Retina (tissue), 1 donor: ENCODE measurements at regions not wholly inside any gene's neighbourhood (a gene's known extent, or its start where the extent isn't known, plus 50 kb on each side); places are given as distances from the start of the nearest gene placed in this dataset.
A peak's percentile ranks its signal among the peaks of the same experiment; 100 is the strongest.

Experiments
- DNase-seq: peaks from one replicate; pipeline ENCODE4 v3.0.0-alpha.2; 2016

DNA sequence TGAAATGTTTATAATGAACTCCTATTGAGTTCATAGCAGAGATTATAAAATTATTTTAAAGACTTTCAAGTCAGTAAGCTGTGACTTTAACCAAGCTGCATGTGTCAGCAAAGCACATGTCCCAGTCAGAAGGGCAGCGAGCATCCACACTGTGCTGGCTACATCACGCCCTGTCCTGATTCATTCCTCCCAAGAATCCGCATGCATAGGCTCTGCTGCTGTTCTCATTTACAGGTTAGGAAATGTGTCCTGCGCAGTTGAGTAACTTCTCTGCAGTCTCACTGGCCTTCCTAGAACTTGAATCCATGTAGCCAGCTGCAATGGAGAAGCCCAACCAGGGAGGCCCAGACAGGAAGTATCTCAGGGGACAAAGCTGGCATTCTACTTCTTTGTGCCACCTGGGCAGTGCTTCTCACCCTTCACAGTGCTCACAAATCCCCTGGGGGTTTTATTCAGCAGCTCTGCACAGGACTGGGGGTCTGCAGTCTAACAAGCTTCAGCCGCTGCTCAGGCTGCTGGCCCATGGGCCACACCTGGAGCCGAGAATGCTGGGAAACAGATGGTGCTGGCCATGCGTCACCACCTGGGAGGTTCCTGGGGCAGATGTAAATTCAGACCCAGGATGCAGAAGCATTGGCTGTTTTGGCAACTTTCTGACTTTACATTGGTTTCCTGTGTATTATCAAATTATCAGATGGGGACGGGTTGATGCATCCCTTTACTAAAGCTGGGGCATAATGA lies 192.8 kb upstream of the GDF10 start:
- DNase-seq = no peak

DNA sequence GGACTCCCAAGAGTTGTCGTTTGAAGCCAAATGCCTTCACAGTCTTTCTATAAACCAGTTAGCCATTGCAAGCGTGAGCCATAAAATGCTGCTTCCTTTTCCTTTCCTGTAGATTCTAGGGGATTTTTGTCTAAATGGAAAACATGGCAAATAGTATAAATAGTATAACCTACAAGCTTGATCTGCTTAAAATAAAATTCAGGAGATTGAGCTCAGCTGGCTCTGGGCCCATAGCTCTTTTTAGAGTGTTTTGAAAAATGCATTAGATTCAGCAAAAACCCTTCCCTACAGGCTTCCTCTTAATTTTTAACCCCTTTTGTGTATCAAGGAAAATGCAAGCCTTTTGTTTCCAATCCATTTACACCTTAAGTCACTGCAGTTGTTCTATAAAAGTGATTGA lies 190.1 kb upstream of the GDF10 start:
- DNase-seq = no peak

DNA sequence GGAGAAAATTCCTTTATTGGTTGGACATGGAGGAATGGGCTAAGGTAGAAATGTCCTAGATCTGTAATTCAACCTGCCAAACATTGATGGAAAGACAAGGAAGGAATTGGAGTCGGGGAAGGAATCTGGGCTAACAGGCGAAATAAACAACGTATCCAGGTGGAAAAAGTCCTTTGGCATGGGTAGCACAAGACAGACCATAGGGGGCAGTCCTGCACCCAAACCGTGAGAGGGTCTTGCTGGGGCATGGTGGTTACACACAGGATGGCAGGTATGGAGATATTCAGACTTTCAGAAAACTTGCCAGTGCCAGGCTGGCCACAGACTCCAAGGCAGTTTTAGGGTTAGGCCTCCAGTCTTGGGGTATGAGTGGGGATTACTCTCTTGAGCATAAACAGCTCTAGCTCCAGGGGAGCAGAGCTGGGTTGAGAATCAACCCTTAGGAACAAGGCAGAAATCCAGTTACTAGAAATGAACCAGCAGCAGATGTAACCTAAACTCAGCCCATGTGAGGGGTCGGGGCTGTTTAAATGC lies 188.6 kb upstream of the GDF10 start:
- no peak for DNase-seq

DNA sequence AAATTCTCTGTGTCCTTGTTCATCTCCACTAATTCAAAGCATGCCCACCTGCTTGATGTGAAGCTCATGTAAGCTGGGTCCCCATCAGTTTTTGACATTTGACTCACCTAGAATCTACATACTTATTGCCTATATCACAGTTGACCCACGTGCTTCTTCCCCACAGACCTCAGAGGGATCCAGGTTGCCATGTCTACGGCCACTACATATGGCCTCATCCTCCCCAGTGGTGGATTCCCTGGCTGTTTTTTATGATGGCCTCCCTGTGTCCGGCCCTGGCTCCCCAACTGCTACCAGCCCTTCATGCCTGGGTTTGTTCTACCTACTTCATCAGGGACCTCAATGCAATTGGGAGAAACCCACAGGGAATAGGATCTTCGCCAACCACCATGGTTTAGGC lies 187.4 kb upstream of the GDF10 start:
- no peak for DNase-seq

DNA sequence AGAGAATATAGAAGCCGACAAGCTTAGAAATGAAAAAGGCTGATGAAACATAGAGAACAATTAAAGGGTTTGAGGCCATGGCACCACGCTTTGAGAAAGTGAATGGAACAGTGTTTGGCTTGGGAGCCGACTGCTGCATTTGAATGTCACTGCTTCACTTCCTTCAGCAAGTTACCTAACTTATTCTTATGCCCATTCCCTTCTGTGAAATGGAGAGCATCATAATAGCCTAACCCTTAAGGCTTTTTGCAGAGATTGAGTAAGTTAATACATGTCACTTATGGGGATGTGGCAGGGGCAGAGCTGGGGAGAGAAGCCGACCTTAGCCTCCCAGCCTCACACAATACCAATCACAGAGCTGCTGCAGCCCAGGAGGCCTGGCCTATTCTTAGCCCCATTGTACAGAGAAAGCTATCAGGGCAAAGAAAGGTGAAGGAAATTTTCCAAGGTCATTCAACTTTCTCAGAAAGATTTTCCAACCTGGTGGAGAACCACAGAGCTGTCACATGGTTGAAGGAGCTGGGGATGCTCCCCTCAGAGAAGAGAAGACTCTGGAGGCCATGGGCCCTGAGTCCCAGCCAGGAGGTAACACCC lies 186.0 kb upstream of the GDF10 start:
- DNase-seq = no peak

DNA sequence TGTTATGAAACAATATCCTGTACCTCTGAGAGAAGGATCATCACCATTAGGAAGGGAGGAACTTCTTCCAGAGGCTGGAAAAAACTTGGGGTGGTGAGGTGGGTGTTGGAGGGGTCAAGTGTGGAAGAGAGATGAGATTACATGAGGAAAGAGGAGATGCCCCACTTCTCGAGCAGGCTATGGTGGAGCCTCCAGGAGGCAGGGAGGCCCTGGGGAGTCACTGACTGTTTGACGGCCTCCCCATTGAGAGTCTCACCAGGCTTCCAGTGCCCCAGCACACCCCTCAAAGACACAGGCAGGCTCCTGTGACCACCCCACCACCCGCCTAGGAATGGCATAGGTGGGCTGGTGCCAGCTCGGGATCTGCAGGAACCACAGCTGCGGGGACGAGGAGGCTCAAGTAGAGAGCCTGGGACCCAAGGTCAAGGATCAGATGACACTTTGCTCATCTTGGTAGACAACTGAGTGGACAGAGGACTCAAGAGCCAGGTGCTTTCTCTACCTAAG lies 185.3 kb upstream of the GDF10 start:
- no peak for DNase-seq

DNA sequence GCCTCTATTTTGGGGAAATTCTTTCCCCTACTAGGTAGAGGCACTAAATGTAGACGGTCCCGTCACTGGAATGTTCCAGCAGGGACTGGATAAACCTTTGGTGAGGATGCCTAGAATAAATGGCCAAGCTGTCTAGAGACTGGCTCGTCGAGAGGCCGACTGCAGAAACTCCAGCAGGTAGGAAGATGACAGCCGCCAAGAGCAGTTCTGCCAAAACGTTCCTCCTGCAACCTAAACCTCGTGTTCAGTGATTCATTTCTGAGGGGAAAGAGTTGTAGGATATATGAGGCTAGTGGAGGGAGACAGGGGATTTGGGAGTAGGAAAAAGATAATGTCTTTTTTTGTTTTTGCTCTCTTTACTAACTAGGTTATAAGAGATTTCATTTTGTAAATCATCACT lies 184.7 kb upstream of the GDF10 start:
- DNase-seq = no peak

DNA sequence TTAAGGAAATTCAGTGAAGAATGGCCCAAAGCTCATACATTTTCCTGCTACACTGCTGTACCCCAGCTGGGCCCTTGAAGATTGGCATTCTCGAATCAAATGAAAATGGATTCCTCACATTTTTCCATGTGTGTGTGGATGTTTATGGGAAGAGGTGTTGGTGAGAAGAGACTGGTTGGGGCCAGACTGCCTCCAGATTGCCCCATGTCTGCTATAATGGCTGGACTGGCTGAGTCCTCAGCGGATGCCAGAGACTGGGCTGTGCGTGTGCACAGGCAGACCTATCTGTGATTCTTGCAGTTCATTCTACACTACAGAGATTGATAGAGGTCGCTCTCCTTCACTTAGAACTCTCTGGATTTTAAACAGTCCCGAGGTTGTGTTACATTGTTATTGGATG lies 183.6 kb upstream of the GDF10 start:
- no peak for DNase-seq

DNA sequence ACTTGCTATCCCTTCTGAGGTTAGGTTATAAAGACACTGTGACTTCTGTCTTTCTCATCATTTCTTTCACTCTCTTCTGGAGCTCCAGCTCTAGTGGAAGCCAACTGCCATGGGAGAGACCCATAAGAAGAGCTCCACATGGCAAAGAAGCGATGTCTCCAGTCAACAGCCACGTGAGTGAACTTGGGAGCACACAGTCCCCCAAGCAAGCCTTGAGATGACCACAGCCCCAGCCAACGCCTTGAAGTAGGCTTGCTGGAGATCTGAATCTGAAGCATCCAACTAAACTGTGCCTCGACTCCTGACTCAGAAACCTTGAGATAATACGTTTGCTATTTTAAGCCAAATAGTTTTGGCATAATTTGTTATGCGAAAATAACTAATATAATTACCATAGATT lies 181.7 kb upstream of the GDF10 start:
- DNase-seq = no peak

DNA sequence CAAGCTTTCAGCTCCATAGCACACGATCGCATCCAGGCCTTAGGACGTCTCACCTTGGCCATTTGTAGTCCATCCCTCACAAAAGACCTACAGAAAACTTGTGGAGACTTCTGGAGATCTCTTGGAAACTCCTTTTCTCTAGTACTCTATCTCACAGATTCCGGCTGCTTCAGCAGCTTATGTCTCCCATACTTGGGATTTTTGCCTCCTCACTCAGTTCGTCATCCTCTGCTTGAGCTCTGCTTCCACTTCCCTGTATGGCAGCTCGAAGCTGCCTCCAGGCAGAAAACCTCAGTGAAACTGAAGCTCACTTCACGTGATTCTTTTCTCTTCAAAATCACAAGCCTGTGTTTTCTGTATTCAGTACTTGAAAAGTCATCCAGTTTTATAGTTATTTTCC lies 178.7 kb upstream of the GDF10 start:
- DNase-seq = no peak

DNA sequence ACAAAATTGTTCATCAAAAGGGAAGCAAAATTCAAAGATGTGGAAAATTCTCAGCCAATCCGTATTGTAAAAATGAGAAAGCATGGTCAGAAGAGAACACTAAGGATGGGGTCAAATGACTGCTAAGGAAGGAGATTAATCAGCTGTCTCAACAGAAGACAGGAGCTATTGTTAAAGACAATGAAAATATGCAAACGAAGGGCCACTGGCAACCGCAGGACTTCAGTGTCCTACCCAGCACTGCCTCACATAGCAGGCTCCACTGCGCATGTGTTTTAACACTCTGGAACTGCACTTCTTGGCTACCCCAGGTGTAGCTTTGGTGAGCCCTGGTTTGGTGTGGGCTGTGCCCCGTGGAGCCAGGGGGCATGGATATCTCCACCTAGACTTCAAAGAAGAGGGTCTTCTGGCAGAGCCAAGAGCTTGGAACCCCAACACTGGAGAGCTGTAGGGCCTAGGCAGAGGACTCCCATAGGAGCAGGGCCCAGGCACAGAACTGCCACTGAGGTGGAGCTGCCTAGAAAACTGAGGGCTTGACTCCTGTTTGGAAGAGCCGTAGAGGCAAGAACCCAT lies 176.2 kb upstream of the GDF10 start:
- no peak for DNase-seq

DNA sequence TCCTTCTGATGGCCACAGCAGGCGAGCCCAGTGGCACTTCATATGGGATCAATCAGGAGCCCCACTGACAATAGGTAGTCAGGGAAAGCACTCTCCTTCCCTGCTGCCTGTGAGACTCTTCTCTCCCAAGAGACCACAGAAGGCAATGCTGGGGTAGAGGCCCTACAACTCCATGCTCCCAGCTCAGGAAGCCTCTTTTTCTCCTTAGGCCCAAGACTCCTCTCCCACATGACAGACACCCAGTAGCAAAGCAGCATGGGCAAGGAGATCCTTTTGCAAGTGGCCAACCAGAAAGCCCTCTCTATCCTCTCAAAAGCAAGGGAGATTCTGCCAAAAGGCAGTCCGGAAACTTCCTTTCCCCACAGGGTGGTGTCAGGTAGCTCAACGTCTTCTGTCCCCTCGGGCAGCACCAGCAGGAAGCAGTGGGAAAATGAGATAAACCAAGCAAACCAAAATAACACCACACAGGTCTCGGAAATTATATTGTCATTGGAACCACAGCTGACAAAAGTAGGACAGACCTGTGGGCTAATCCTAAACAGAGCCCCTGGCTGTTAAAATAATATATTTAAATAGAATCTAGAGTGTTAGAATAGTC lies 172.7 kb upstream of the GDF10 start:
- no peak for DNase-seq

DNA sequence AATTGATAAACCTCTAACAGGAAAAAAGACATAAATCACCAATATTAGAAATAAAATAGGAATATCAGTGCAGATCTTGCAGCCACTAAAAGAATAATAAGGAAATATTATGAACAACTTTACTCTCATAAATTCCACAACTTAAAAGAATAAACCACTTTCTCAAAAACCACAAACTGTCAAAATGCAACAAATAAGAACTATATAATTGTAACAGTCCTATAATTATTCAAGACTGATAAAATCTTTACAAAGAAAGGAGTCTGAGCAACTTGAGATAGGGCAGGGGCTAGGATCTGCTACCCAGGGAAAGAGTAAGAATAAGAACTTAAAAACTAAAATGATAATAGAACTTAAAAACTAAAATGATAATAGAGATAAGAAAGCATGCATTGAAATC lies 169.5 kb upstream of the GDF10 start:
- DNase-seq = no peak

DNA sequence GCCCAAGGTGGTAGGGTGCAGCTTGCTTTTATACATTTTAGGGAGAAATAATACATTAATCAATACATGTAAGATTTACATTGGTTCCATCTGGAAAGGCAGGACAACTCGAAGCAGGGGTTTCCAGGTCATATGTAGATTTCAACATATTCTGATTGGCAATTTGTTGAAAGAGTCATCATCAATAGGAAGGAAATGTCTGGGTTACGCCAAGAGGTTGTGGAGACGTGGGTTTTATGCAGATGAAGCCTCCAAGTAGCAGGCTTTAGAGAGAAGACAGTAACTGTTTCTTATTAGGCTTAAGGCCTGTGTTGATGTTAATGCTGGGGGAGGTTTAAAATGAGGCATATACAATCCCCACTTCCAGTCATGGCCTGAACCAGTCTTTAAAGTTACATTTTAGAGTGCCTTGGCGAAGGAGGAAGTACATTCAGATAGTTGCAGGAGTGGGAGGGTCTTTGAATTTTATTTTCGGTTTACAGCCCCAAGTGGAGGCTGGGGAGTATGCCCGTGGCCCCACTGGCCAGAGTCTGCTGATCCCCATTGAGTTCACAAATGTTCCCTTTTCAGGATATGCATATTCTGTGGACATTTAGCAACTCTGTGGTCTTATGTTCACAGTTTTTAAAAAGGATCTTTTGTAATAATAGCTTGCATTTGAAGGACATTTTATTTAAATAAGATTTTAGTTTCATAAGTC lies 166.0 kb upstream of the GDF10 start:
- DNase-seq = no peak

DNA sequence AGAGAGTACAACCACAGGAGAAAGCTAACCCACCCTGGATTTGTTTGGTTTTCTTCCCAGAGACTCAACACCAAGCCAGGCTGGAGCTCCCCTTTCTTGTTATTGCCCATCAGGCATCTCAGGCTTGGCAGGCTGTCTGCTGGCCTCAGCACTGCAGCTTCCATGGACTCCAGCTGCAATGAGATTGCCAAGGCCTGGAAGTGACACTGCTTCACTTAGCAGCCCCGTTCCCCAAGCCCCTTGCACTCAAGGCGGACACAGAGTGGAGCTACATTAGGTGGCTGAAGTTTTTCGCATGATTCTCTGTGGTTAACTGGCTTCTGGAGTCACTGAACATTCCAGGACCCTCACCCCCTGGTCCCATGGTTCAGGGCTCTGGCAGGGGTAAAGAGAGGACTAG lies 163.1 kb upstream of the GDF10 start:
- DNase-seq = no peak

DNA sequence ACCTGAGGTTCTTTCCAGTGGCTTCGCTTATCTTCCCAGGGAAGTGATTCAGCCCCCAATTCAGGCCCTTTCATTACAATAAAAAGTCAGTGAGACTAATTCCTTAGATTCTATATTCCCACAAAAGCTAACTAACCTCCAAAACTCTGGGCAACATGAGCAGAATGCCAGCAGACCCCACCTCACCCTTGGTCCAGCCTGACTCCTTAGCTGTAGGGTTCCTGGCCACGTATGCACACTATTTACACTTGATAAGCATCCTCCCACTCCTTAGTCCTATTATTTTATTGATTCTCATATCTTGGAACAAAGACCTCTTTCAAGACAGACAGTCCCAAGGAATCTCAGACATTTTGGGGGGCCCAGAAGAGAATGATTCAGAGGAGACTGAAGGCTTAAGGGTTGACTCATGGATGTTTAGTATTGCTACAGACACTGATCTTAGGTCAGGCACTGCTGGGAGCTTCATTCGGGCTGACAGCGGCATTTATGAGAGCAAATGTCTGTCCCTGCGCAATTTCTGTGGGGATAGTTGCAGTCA lies 162.6 kb upstream of the GDF10 start:
- no peak for DNase-seq

DNA sequence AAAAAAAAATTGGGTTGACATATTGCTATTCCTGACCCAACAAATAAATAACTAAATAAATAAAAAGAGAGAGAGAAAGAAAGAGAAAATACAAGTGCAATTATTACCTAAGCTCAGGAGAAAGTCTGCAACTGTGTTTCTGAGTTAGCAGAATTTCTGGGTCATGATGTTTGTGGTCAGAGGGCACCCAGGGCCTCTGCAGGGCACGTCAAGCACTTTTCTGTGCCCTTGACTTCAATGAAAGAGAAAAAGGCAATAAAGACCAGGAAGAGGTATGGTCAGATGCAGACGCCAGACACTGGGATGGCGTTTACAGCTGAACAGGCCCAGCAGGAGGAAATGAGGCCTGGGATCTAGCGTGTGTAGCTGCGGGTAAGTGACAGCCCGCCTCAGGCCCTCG lies 160.9 kb upstream of the GDF10 start:
- DNase-seq = peak; percentile 29

DNA sequence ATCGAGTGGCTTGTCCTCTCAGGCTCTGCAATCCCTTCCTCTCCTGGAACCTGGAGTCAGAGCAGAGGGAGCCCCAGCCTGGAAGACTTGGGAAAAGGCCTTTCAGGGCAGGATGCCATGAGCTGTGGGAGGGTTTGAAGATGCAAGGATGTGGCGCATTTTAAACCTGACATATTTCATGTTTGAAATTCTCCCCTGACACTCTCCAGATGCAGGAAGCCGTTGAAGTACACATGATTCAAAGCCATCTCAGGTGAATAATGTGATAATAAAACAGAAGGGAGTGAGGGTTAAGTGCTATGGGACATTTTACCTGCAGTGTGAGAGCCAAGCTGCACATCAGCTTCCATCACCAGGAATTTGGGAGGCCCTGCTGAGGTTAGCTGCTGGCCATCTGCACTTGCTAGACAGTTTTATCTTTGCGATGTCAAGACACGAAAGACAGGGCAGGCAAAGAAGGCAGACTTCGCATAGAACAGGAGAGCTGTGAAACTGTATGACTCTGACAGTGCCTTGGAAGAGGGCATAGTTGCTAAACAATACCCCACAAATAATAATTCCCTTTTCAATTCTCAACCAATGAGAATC lies 159.1 kb upstream of the GDF10 start:
- DNase-seq = no peak

DNA sequence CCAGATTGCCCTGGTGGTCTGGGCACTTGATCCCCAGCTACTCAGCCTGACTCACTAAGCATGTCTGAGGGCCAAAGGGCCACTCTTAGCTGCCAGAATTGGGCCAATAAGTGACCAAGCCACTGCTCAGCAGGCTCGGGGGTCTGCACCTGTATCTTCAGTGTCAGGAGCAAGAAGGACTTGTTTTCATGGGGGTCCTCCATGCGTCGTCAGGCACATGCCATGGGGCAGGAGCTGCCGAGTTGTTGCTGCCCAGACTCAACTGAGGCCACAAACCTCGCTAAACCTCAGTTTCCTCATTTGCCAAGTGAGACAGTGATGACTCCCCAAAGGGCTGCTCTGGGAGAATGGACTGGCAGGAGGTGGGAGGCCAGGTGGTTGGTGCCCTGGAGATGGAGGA lies 158.6 kb upstream of the GDF10 start:
- no peak for DNase-seq

DNA sequence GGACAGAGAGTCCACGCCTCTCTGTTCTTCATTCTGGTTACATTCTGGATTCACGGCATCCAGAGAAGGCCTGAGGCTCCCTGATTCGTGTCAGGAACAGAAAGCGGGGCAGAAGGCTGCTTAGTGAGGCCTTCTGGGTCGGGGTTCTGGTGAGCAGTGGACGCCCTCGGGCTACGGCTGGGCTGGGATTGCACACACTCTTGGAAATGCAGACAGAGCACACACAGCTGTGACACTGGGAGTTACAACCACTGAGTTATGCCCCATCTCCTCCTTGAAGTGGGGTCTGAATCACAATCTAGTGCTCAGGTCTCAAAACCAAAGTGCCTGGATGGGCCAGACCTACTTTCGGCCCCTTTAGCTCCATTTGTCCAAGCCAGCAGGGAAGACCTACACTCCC lies 156.9 kb upstream of the GDF10 start:
- no peak for DNase-seq

DNA sequence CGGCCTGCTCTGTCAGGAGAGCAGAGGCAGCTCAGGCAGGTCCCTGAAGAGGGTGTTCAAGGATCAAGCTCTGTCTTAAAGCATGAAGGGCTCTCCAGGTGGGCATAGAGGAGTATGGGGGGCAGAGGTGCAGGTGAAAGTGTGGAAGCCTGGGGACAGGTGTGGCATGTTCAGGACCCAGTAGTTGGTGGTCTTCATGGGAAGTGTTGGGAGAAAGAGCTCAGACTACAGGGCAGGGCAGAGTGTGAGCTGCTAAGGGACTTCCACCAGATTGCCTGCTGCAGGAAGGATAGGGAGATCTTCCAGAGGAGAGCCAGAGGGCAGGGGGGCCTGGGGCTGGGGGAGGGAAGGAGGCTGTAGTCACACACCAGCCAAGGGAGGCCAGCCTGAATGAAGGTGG lies 156.5 kb upstream of the GDF10 start:
- no peak for DNase-seq

DNA sequence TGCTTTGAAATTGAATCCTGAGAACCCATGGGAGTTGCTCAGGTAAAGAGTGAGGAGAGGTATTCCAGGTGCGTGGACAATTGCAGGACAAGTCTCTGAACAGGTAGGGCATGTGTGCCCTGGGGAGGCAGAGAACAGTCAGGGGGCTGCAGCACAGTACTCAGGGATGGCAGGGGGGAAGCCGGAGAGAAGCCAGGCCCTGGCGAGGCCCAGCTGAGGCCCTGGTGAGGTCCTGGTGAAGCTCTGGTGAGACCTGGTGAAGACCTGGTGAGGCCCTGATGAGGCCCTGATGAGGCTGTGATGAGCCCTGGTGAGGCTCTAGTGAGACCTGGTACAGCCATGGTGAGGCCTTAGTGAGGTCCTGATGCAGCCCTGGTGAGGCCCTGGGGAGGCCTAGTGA lies 155.5 kb upstream of the GDF10 start:
- DNase-seq = no peak
